ENCODE measurements at regions not wholly inside any gene's neighbourhood (a gene's known extent, or its start where the extent isn't known, plus 50 kb on each side); places are given as distances from the start of the nearest gene placed in this dataset.
"Not testable (repeated sequence)": the region's sequence is repeated elsewhere in the genome, so short reads cannot be mapped to it uniquely, and the experiment has no call there.

- no peak for DNase-seq (ENCODE audit: low spot score)
These were observed 572.4 kb downstream of the AMY1C start for GRCh38 chr1:104322131-104322530.

GRCh38 chr1:104329278-104329677 is 579.6 kb downstream of the AMY1C start:
- no peak for DNase-seq (ENCODE audit: low spot score)

- DNase-seq (ENCODE audit: low spot score) = no peak
These were observed 582.1 kb downstream of the AMY1C start for GRCh38 chr1:104331763-104332162.

- DNase-seq (ENCODE audit: low spot score) = not testable (repeated sequence)
These were observed 588.2 kb downstream of the AMY1C start for GRCh38 chr1:104337927-104338326.

GRCh38 chr1:104341944-104342343 is 592.2 kb downstream of the AMY1C start:
- DNase-seq (ENCODE audit: low spot score) = no peak

- no peak for DNase-seq (ENCODE audit: low spot score)
These were observed 598.6 kb downstream of the AMY1C start for GRCh38 chr1:104348277-104348676.

- DNase-seq (ENCODE audit: low spot score) = no peak
These were observed 603.9 kb downstream of the AMY1C start for GRCh38 chr1:104353580-104353979.

- DNase-seq (ENCODE audit: low spot score) = no peak
These were observed 608.4 kb downstream of the AMY1C start for GRCh38 chr1:104358086-104358485.

GRCh38 chr1:104358621-104359020 is 608.9 kb downstream of the AMY1C start:
- DNase-seq (ENCODE audit: low spot score) = no peak

GRCh38 chr1:104378414-104378813 is 628.7 kb downstream of the AMY1C start:
- no peak for DNase-seq (ENCODE audit: low spot score)

- DNase-seq (ENCODE audit: low spot score) = no peak
These were observed 630.3 kb downstream of the AMY1C start for GRCh38 chr1:104380003-104380402.

GRCh38 chr1:104387716-104388508 is 638.2 kb downstream of the AMY1C start:
- no peak for DNase-seq (ENCODE audit: low spot score)

- DNase-seq (ENCODE audit: low spot score) = no peak
These were observed 642.9 kb downstream of the AMY1C start for GRCh38 chr1:104392552-104392951.

GRCh38 chr1:104402178-104402577 is 652.5 kb downstream of the AMY1C start:
- DNase-seq (ENCODE audit: low spot score) = no peak

- DNase-seq (ENCODE audit: low spot score) = no peak
These were observed 654.2 kb downstream of the AMY1C start for GRCh38 chr1:104403883-104404282.

- no peak for DNase-seq (ENCODE audit: low spot score)
These were observed 657.0 kb downstream of the AMY1C start for GRCh38 chr1:104406728-104407127.

GRCh38 chr1:104408268-104408667 is 658.6 kb downstream of the AMY1C start:
- no peak for DNase-seq (ENCODE audit: low spot score)

- no peak for DNase-seq (ENCODE audit: low spot score)
These were observed 685.6 kb downstream of the AMY1C start for GRCh38 chr1:104435255-104435654.

GRCh38 chr1:104440011-104440410 is 690.3 kb downstream of the AMY1C start:
- no peak for DNase-seq (ENCODE audit: low spot score)

- no peak for DNase-seq (ENCODE audit: low spot score)
These were observed 707.0 kb downstream of the AMY1C start for GRCh38 chr1:104456724-104457123.

- DNase-seq (ENCODE audit: low spot score) = no peak
These were observed 710.2 kb downstream of the AMY1C start for GRCh38 chr1:104459886-104460285.

- no peak for DNase-seq (ENCODE audit: low spot score)
These were observed 711.2 kb downstream of the AMY1C start for GRCh38 chr1:104460880-104461279.

GRCh38 chr1:104463126-104463697 is 713.5 kb downstream of the AMY1C start:
- no peak for DNase-seq (ENCODE audit: low spot score)

GRCh38 chr1:104466068-104466467 is 716.4 kb downstream of the AMY1C start:
- DNase-seq (ENCODE audit: low spot score) = no peak

All from GM03348 (cell line).